ENCODE measurements at regions not wholly inside any gene's neighbourhood (a gene's known extent, or its start where the extent isn't known, plus 50 kb on each side); places are given as distances from the start of the nearest gene placed in this dataset.

- DNase-seq: no peak
Observed at GRCh38 chr4:8672486-8672885, 79.9 kb downstream of the CPZ start.

- no peak for DNase-seq
Observed at GRCh38 chr4:8671712-8672290, 79.2 kb downstream of the CPZ start.
